ENCODE measurements at regions not wholly inside any gene's neighbourhood (a gene's known extent, or its start where the extent isn't known, plus 50 kb on each side); places are given as distances from the start of the nearest gene placed in this dataset.

GRCh38 chr9:81381694-81382093 is 307.7 kb downstream of the TLE1 start:
- Histone ChIP-seq H3K4me3 (no peak overlapping the region), H2AFZ (no peak overlapping the region), H4K20me1 (ENCODE audit: insufficient read depth, poor library complexity, severe bottlenecking) (no peaks in the 10 kb centered on the region), H3K4me2 (no peak overlapping the region), H3K36me3 (replicated peaks; ENCODE audit: insufficient read depth, low read depth) (no peaks in the 10 kb centered on the region), H3K79me2 (no peaks in the 10 kb centered on the region), H3K27ac (no peak overlapping the region), H3K9me2 (replicated peaks; ENCODE audit: insufficient read depth) (no peaks in the 10 kb centered on the region), H3K4me1 (ENCODE audit: insufficient read depth) (no peaks in the 10 kb centered on the region), H3K9me3 (ENCODE audit: low read depth) (no peaks in the 10 kb centered on the region), H3K27me3 (no peaks in the 10 kb centered on the region)
- 87% methylated on average over 3 of the region's 3 CpGs for WGBS (ENCODE audit: low lambda C conversion rate, missing lambda C conversion rate)
- TF ChIP-seq EZH2phosphoT487 (IDR thresholded peaks at IDR 0.05; ENCODE audit: low read depth, severe bottlenecking, unreplicated experiment) (no peak), CTCF (IDR thresholded peaks at IDR 0.05; ENCODE audit: poor library complexity) (no peak), EZH2 (IDR thresholded peaks at IDR 0.05; ENCODE audit: borderline replicate concordance) (no peak)
- no peak for DNase-seq (ENCODE audit: low spot score)

GRCh38 chr9:81380504-81381359 is 308.6 kb downstream of the TLE1 start:
- Histone ChIP-seq H3K36me3 (replicated peaks; ENCODE audit: insufficient read depth, low read depth) (no peaks in the 10 kb centered on the region), H3K27me3 (no peaks in the 10 kb centered on the region), H3K9me3 (ENCODE audit: low read depth) (no peaks in the 10 kb centered on the region), H3K9me2 (replicated peaks; ENCODE audit: insufficient read depth) (no peaks in the 10 kb centered on the region), H3K4me2 (no peak overlapping the region), H3K4me1 (ENCODE audit: insufficient read depth) (peaks cover under 1% of the 10 kb centered on the region), H3K79me2 (no peaks in the 10 kb centered on the region), H3K27ac (no peak overlapping the region), H2AFZ (no peak overlapping the region), H3K4me3 (no peak overlapping the region), H4K20me1 (ENCODE audit: insufficient read depth, poor library complexity, severe bottlenecking) (no peaks in the 10 kb centered on the region)
- TF ChIP-seq EZH2phosphoT487 (IDR thresholded peaks at IDR 0.05; ENCODE audit: low read depth, severe bottlenecking, unreplicated experiment) (no peak), CTCF (IDR thresholded peaks at IDR 0.05; ENCODE audit: poor library complexity) (no peak), EZH2 (IDR thresholded peaks at IDR 0.05; ENCODE audit: borderline replicate concordance) (no peak)
- 88% methylated on average over 9 of the region's 9 CpGs for WGBS (ENCODE audit: low lambda C conversion rate, missing lambda C conversion rate)
- DNase-seq (ENCODE audit: low spot score) = no peak

GRCh38 chr9:81379655-81380054 is 309.7 kb downstream of the TLE1 start:
- no peak for DNase-seq (ENCODE audit: low spot score)
- no peaks in the 10 kb centered on the region for H3K9me2 ChIP-seq (replicated peaks; ENCODE audit: insufficient read depth)
- H3K79me2 ChIP-seq = no peaks in the 10 kb centered on the region
- H3K27me3 ChIP-seq = no peaks in the 10 kb centered on the region
- no peaks in the 10 kb centered on the region for H3K36me3 ChIP-seq (replicated peaks; ENCODE audit: insufficient read depth, low read depth)
- H3K4me1 ChIP-seq (ENCODE audit: insufficient read depth) = peaks cover 5% of the 10 kb centered on the region
- H3K4me3 ChIP-seq = no peak overlapping the region
- no peaks in the 10 kb centered on the region for H4K20me1 ChIP-seq (ENCODE audit: insufficient read depth, poor library complexity, severe bottlenecking)
- no peak overlapping the region for H3K27ac ChIP-seq
- TF ChIP-seq EZH2 (IDR thresholded peaks at IDR 0.05; ENCODE audit: borderline replicate concordance) = no peak
- TF ChIP-seq EZH2phosphoT487 (IDR thresholded peaks at IDR 0.05; ENCODE audit: low read depth, severe bottlenecking, unreplicated experiment) = no peak
- TF ChIP-seq CTCF (IDR thresholded peaks at IDR 0.05; ENCODE audit: poor library complexity) = no peak
- H3K4me2 ChIP-seq = no peak overlapping the region
- WGBS (ENCODE audit: low lambda C conversion rate, missing lambda C conversion rate) = 84% methylated on average over 1 of the region's 1 CpG
- H2AFZ ChIP-seq = no peak overlapping the region
- H3K9me3 ChIP-seq (ENCODE audit: low read depth) = no peaks in the 10 kb centered on the region

Measured in hepatocyte (in vitro differentiated cells).